ENCODE measurements at regions not wholly inside any gene's neighbourhood (a gene's known extent, or its start where the extent isn't known, plus 50 kb on each side); places are given as distances from the start of the nearest gene placed in this dataset.

DNA sequence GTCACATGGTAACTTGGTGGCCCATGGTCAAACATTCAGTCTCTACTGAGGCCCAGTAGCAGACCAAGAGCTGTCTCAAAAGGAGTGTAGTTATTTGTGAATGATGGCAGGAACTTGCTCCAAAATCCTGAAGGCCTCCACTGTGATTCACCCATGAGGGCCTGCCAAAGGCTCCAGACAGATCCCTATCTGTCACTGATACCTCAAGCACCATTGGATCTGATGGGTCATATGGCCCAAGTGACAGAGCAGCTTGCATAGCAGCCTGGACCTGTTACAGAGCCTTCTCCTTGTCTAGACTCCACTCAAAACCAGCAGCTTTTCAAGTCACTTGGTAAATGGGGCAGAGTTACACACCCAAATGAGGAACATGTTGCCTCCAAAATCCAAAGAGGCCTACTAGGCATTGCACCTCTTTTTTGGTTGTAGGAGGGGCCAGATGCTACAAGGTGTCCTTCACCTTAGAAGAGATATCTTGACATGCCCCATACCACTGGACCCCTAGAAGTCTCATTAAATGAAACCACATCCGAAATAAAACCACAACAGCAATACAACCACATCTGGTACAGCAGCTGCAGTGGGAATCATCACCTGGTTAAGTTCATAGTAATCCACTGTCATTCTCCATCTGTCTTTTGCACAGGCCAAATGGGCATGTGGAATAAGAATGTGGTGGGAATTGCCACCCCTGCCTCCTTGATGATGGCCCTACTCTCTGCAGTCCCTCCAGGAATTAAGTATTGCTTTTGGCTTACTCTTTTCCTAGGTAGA, 150.4 kb upstream of the MAX start:
- no peak for DNase-seq

DNA sequence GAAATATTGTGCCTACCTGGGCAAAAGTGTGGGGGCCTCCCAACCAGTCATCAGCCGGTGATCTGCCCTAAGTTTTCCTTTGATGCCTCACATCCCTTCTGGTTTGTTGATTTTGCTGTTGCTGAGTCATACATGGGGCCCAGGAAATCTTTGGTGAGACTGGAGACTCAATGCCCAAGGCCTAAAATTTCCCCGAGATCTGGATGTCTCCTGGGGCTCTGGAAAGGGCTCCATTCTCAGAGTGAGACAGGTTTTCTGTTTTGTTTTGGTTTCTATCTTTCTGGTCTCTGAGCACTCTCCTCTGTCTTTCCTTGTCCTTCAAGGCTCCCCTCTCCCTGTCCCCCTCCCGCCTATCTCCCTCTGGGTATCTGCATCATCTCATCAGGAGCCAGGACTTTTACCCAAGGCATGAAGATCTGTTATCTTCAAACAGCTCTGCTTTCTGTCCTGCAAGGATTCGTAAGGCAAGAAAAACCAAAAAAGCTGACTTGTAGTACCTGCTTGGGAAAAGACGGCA, 152.8 kb upstream of the MAX start:
- no peak for DNase-seq

DNA sequence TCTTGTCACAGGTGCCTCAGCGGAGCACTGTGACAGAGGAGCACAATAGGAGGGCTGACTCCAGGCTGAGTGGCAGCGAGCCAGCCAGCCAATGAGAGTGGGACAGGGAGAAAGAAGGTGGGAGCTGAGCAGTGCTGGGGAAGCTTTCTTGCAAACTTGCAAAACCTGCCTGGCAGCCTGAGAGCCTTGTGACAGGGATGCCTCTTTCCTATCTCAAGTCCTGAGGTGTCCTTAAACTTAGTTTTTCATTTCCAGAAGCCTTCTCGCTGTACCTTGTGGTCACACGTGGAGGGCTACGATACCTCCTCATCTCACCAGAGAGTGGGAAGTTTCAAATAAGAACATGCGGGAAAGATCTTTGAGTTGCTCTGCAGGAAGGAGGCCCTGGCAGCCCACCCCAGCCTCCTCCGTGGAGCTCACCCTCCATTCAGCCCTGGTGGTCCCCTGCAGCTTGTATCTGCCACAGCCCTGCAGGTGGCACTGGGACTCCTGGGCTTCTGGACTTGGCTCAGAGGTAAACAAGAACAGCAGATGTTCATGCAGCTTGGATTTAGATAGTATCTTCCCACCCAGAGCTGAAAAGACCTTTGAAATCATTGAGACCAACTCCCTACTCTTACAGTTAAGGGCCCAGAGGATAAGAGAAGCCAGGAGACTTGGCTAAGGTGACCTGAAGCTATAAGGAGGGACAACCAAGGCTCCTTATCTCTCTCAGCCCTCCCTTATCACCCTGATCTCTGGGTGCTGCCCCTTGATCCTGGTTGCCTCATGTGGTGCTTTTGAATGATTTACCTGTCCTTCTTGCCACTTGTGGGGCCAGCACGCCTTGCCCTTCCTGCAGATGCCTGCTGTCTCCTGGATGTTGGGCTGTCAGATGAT, 153.5 kb upstream of the MAX start:
- DNase-seq = no peak

DNA sequence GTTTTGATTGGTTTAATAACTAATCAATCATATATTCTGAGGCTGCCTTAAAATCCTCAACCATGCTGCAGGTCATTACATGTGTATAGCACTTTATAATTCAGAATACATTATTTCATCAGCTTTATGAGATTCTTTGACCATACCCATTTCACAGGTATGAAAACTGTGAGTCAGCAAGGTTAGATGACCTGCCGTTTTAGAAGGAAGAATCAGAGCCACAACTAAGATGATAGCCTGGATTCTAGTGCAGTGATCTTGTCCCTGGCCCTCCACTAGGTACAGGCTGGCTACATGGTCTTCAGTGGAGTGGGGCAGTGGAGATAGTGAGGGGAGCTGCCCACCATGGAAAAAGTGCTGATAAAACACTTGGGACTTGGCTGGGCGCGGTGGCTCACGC, 154.4 kb upstream of the MAX start:
- no peak for DNase-seq

DNA sequence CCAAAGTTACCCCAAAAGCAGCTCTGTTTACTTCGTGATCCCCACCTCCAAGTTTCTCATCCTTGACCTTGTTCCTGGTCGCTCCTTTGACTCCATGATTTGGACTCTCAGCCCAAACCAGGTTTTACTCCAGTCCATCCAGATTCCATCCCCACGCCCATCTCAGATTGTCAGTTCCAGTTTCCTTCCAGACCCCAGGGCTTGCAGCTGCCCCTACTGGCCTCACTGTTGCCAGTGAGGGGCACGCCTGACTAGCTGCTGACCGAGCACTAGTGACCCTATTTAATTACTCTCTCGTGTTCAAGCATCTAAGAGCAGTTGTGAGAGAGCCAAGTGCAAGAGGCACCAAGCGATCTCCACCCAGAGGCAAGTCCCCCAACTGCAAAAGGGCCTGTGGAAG, 155.1 kb upstream of the FUT8 start:
- DNase-seq = no peak

DNA sequence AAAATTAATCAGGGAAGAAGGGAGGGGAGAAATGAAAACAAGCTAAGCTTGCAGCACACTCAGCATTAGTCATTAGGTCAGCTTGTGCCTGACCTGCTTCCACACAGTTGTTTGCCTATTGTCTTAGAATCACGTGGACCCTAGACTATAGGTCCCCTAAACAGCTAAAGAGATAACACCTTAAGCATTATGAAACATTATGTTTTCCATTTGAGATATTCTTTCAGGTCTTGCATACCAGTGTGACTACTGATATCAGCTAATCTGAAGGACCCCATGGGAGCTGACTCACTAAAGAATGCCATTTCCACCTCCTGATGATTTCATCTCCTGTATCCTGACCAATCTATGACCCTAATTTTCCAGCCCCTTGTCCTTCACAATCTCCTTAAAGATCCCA, 154.1 kb upstream of the FUT8 start:
- no peak for DNase-seq

DNA sequence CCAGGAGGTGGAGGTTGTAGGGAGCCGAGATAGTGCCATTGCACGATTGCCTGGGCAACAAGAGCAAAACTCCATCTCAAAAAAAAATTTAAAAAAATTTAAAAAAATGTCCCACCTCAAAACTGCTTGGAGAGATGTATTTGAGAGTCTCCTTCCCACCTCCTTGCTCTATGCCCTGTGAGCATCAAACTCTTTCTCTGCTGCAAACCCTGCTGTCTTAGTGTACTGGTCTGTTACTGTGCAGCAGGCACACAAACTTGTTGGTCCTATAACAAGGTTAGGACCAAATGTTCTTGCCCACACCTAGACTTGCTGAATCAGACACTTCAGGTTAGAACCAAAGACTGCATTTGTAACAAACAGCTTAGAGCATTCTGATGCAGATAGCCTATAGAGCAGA, 153.5 kb upstream of the FUT8 start:
- DNase-seq = no peak

DNA sequence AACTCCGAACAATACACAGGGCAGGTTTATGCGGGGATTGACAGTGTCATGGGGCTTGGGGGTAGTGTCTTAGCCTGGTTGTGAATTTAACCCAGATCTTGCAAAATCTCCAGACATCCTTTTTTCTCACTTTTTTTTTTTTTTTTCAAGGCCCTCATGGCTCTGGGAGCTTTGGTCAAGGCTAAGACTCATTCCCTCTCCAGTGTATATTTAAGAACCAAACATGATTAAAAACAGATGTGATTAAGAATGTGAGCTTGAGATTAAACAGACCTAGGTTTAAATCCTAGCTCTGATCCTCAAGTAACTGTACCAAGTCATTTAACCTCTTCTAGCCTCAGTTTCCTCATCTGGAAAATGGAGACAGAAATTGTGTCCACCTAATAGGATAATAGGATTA, 151.7 kb upstream of the FUT8 start:
- no peak for DNase-seq

DNA sequence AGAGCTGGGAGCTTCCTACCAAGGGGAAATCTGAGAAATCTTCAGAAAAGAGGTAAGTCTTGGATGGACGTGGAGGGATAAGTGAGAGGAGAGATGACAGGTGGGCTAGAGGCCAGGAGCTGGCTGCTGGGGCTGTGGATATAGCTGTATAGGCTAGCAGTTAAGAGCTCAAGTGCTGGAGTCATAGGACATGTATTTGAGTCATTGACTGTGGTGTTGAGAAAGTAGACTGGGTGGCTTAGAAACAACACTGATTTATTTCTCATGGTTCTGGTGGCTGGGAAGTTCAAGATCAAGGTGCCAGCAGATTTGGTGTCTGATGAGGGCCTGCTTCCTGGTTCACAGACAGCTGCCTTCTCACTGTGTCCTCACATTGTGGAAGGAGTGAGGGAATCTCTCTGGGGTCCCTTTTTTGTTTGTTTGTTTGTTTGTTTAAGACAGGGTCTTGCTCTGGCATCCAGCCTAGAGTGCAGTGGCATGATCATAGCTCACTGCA, 151.1 kb upstream of the FUT8 start:
- DNase-seq = no peak

DNA sequence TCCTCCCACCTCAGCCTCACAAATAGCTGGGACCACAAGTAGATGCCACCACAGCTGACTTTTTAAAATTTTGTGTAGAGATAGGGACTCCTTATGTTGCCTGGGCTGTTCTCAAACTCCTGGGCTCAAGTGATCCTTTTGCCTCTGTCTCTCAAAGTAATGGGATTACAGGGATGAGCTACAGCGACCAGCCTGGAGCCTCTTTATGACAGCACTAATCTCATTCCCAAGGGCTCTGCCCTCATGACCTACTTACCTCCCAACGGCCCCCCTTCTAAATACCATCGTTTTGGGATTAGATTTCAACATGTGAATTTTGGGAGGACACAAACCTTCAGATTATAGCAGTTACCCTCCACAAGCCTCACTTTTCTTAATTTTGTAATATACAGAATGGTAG, 150.6 kb upstream of the FUT8 start:
- no peak for DNase-seq

DNA sequence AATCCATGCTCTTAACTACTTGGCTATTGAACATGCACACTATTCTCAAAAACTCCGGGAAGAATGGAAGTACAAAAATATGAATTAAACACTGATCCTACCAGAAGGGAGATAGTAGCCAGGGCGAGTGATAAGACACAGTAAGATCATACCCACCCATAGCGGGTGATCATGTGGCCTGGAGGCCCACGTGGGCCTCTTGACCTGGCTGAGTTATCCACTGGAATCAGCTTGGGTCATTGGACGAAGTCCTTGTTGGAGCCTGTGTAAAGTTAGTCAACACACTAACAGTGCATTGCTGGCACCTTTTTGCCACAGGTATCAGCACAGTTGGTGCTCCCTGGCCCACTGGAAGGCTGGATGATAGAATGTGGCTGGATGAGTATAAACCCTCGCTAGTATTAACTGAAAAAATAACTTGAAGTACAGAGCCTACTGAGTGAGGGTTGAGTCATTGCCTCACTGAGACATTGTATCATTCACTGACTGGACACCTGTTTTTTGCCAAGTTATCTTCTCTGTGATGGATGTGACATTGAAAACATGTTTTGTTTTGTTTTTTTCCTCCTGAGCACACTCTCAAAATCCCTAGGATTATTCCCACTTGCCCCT, 149.2 kb upstream of the FUT8 start:
- no peak for DNase-seq

DNA sequence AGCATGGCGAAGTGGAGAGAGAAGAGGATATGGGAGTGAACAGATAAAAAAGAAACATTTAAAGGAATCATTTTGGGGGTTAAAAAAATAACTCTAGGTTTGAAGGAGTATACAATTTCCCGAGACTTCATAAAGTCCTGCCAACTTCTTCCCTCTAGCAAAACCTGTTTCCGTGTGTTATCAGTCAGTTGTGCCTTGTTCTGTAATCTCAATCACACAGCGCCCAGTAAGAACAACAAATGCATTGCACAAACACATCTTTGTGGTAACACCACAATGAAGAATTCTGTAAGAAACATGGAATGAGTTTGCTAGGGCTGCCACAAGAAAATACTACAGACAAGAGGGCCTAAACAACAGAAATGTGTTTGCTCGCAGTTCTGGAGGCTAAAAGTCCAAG, 144.7 kb upstream of the FUT8 start:
- DNase-seq = no peak

DNA sequence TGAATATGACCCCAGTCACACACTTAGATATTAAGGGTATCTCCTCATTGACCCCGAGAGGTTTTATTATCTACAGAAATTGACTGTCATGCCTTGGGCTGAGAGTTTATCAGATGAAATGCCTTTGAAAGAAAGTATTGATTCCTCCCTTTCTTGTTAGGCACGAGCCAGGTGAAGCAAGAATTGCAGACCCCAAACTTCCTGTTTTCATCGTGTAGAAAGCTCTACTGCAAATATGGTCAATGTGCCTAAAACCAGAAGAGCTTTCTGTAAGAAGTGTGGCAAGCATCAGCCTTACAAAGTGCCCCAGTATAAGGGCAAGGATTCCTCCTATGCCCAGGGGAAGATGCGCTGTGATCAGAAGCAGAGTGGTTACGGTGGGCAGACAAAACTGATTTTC, 143.9 kb upstream of the FUT8 start:
- DNase-seq = no peak

DNA sequence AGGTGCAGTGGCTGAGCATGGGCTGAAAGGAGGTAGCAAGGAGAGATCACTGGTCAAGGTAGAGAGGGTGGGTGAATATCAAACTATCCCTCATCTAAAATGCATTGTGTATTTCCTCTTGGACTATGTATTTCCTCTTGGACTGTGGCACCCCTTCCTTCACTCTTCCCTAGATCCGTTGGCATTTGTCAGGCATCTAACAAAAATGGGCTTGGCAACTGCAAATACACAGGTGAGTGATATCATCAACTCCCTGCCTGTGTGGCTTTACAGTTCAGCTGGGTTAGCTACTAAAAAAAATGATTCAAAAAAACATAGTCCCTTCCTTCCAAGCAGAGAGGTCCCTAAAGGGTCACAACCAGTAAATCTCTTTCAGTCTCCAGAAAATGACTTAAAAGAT, 142.8 kb upstream of the FUT8 start:
- no peak for DNase-seq

DNA sequence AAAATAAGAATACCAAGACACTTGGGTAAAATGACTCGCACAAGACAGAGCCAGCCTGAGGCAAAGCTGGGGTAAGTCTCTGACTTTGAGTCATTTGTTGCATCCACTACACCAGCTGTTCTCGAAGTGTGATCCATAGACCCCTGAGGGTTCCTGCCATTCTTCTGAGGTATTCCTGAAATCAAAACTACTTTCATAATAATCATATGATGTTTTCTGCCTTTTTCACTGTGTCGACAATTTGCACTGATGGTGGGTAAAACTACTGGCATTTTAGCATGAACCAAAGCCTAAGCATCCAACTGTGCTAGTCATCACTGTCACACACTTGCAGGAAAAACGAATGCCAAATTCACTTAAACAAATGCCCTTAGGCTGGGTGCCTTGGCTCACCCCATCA, 135.5 kb upstream of the FUT8 start:
- DNase-seq = no peak

DNA sequence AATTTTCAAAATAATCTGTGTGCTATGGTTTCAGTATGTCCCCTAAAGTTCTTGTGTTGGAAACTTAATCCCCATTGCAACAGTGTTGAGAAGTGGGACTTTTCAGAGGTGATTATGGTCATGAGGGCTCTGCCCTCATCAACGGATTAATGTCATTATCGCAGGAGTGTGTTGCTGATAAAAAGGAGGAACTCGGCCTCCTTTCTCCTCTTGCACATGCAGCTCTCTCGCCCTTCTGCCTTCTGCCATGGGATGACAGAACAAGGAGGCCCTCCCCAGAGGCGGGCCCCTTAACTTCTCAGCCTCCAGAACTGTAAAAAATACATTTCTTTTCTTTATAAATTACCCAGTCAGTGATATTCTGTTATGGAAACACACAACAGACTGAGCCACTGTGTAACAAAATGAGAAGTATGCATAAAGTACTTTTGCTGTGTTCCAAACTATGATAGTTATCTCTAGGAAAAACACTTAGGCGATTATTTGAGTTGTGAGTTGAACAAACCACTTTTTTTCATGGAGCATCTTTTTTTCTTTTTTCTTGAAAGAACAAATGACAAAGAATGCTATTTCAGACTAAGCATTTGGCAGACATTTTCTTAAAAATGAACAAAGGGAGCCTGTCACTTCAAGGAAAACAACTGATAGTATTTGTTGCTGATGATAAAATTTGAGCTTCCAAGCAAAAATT, 134.8 kb upstream of the FUT8 start:
- DNase-seq = no peak

DNA sequence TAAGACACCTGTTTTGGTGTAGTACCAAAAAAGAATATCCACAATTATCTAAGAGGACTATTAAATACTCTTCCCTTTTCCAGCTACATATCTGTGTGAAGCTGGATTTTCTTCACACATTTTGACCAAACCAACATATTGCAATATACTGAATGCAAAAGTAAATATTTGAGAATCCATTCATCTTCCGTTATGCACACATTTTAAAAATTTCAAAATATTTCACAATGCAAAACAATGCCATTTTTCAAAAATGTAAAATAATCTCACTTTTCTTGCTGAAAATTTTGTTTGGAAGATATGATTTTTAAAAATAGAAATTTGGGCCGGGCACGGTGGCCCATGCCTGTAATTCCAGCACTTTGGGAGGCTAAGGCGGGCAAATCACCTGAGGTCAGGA, 133.9 kb upstream of the FUT8 start:
- DNase-seq = no peak

DNA sequence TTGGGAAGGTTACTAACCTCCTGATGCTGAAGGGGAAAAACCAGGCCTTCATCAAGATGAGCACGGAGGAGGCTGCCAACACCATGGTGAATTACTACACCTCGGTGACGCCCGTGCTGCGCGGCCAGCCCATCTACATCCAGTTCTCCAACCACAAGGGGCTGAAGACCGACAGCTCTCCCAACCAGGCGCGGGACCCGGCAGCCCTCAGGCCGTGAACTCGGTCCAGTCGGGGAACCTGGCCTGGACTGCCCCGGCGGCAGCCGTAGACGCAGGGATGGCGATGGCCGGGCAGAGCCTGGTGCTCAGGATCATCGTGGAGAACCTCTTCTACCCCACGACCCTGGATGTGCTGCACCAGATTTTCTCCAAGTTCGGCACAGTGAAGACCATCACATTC, 133.0 kb upstream of the FUT8 start:
- no peak for DNase-seq

DNA sequence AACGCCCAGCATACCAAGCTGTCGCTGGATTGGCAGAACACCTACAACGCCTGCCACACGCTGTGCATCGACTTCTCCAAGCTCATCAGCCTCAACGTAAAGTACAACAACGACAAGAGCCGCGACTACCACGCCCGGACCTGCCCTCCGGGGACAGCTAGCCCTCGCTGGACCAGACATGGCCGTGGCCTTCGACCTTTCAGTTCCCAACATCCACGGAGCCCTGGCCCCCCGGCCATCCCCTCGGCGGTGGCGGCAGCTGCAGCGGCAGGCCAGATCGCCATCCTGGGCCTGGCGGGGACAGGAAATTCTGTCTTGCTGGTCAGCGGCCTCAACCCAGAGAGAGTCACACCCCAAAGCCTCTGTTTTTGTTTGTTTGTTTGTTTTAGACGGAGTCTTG, 132.6 kb upstream of the FUT8 start:
- DNase-seq = no peak

DNA sequence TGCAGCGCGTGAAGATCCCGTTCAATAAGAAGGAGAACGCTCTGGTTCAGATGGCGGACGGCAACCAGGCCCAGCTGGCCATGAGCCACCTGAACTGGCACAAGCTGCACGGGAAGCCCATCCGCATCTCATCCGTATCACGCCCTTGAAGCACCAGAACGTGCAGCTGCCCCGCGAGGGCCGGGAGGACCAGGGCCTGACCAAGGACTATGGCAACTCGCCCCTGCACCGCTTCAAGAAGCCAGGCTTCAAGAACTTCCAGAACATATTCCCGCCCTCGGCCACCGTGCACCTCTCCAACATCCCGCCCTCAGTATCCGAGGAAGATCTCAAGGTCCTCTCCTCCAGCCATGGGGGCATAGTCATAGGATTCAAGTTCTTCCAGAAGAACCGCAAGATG, 131.9 kb upstream of the FUT8 start:
- no peak for DNase-seq

DNA sequence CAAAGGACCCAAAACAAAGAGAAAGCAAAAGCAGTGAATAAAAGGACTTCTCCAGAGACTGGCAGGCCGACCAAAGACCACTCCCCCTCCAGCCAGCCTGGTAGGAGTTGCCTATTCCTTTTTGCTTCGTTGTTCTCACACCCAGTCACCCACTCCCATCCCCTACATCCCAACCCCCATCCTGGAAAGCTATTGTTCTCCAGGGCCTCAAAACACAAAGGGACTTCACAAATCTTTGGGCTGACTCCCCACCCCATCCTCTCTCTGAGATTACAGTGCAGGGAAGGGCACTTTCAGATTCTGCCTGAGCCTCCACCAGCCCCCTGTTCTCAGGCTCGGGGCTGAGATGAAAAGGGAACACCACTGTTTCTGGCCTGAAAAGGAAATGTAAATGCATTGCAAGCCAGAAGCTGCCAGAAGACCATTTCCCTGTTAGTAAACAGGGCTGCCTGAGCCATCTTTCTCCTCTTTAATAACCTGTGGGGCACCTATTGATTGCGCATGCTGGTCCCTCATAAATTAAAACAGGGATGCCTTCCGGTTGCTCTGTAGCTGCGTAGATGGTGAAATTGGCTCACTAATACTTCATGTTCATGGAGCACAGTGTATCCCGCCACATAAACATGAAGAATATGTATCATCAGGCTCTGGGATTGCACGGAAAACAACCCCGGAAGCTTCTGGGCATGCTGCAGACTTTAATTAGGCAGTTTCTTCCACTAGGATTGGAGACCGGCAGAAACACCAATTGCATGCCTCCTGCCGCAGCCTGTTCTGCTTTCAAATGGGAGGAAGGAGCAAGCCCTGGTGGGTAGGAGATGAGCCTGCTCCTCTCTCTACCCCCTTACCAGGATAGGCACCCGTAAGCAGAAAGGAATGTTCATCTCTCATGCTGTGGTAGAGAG, 130.3 kb upstream of the FUT8 start:
- DNase-seq = no peak

DNA sequence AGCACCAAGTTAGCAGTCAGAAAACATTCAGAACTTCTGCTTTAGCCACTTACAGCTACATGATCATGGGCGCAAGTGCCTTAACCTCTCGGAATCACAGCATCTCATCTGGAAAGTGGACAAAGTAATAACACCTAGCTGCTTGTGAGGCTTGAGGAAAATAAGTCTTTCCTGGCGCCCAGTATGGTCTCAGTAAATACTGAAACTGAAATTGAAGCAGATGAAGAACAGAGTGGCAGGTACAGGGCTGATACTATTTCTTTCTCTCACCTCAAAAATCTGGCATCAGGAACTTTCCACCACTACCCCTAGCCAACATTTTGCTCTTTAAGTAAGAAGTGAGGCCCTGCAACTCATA, 129.7 kb upstream of the FUT8 start:
- no peak for DNase-seq

Data from GOT3 (cell line).